Islet of Langerhans (tissue), 1 donor: ENCODE measurements at regions not wholly inside any gene's neighbourhood (a gene's known extent, or its start where the extent isn't known, plus 50 kb on each side); places are given as distances from the start of the nearest gene placed in this dataset.
A peak's percentile ranks its signal among the peaks of the same experiment; 100 is the strongest.
"Not testable (repeated sequence)": the region's sequence is repeated elsewhere in the genome, so short reads cannot be mapped to it uniquely, and the experiment has no call there.

Experiments used
- FAIRE-seq: peaks from one replicate; lab custom pipeline; 2011; peaks lifted over from hg19 to GRCh38; lab: Jason Lieb, UNC

DNA sequence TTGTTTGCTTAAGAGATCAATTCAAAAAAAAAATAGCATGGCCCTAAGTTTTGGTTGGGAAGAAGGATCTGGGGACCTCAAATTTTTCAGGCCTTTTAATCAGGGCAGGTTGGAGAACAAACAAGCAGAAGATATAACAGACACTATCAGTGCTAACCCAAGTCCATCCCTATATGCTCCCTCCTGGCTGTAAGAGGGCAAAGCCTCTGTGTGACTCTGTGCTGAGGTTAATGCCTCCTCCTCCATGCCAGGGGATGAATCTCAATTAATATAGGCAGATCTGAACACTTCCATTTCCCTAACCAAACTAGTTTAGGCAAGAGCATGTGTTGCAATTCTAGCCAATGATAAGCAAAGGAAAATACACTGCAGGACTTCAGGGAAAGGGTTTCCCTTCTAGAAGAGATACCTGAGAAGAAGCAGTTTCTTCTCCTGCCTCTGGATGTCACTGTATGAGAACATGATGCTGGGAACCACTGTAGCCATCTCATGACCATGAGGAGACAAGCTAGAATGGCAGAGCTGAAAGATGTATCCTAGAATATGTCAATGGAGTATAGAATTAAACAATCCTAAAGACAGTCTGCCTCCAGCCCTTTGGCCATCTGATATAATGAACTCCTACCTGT is 76.0 kb downstream of the CHD9NB start:
- no peak for FAIRE-seq

DNA sequence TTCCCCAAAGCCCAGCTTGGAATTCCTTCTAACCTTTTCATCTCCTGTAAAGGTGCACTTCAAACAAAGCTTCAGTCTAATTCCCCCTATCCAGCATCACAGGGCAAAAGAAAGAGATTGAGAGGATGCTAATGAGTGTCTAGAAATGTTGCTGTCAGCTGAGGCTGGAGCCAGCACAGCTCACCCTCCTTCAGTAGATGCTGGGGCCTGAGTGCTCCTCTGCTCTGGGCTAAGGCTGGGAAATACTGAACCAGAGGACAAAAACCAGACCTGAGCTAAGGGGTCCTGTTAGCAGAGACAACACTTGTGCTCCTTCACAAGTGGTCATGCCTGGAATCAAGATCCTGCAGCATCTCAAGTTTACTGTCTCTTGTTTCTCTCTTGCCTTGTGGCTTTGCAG is 85.0 kb downstream of the CHD9NB start:
- no peak for FAIRE-seq

DNA sequence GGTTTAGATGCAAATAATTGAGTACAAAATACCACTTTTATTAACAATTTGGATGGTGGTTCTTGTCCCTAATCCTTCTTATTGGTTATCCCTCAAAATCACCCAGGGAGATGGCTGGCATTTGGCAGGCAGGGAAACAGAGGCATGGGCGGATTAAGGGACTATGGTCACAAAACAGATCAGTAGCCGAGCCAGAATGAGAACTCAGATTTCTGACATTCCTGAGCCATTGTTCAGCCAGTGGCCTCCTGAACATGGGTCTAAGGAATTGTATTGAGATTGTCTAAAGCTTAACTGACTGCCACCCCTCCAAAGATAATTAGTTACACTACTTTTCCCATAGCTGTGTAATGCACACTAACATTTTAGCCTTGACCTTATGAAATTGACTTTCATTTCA is 88.4 kb downstream of the CHD9NB start:
- FAIRE-seq: no peak

DNA sequence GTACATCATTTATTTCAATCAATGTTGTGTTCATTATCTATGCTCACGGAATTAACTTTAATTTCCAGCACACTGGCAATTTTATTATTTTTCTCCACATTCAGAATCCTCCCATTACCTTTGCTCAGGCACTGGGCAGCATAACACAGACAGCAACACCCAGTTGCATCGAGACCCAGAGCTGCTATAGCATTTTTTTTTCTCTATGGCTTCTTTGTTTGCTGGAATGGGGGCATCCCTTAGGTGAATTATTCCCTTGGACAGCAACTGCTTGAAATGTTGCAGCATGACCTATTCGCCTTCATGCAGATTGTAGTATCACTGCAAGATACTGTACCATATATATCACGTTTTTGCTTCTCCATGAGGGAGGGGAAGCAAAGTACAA is 88.8 kb downstream of the CHD9NB start:
- FAIRE-seq: no peak

DNA sequence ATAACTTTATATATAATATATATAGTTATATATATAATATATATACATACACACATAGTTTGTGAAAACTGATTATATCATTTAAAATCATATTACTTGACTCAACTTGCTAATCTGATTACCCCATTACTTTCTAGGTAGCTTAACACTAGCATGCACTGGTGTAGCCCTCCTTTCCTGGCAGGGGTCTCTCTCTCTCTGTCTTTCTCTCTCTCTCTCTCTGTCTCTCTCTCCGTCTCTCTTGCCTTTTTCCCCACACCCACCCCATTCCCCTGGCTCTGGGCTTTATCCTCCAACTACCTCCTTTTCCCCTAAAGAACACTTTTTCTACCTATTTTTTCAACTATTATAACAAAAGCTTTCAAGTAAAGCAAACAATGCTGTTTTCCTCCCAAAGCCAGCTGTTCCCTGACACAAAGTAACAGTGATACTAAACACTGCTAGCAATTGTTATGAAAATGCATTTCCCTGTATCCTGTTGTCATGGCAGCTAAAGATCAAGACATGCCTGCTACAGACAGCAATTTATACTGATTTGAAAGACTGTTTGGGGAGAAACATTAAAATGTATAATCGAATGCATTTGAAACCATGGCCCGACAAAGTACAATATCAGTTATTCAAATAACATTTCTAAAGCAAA is 89.4 kb downstream of the CHD9NB start:
- FAIRE-seq: no peak

DNA sequence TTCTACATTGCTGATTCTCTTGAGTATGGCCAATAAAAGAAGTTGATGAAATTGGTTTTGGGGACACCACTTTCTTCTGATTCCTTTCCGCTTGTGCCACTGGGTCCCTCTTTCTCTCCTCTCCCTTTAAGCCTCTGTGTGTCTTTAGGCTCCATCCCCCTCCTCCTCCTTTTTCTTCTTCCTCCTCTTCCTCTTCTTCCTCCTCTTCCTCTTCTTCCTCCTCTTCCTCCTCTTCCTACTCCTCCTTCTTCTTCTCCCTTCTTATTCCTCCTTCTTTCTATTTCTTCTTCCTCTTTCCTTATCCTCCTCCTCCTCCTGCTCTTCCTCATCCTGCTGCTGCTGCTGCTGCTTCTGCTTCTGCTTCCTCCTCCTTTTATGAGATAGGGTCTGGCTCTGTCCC is 93.7 kb downstream of the CHD9NB start:
- no peak for FAIRE-seq

DNA sequence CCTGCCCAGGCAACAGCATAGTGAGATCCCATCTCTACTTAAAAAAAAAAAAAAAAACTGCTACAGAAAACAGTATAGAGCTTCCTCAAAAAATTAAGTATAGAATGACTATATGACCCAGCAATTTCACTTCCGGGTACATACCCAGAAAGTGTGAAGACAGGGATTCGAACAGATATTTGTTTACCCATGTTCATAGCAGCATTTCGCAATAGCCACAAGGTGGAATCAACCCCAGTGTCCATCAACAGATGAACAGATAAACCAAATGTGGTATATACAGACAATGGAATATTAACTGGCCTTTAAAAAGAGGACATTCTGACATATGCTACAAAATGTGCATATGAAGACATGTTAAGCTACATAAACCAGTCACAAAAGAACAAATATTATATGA is 95.5 kb downstream of the CHD9NB start:
- no peak for FAIRE-seq

DNA sequence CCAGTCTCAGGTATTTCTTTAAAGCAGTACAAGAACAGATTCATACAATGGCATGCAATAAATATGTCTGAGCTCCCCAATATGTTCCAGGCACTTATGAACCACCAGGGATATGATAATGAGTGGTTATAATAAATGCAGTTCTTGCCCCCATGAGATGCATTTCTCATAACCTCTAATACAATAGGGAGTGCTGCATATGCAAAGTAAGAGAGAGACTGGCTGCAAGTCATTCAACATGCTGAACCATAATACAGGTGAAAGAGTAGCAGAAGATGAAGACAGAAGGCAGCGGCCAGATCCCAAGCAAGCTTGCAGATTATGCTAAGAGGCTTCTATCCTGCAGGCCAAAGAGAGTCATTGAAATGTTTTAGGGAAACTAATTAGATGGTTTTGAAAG is 96.7 kb downstream of the CHD9NB start:
- no peak for FAIRE-seq

DNA sequence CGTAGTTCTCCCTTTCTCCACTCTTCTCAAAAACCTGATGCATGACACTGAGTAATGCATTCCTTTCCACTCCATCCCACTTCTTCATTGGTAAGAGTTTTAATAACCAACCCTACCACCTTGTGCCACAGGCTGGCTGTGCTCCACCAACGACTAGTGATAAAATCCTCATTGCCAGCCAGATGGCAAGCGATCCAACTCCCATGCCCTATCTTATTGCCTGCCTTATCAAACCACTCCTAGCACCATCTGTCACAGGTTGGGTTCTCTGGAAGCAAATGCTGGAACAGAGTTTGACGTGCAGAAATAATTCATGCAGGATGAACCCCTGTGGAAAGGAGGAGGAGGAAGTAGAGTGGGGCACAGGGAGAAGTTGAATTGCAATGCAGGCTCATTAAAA is 99.5 kb downstream of the CHD9NB start:
- FAIRE-seq: no peak

DNA sequence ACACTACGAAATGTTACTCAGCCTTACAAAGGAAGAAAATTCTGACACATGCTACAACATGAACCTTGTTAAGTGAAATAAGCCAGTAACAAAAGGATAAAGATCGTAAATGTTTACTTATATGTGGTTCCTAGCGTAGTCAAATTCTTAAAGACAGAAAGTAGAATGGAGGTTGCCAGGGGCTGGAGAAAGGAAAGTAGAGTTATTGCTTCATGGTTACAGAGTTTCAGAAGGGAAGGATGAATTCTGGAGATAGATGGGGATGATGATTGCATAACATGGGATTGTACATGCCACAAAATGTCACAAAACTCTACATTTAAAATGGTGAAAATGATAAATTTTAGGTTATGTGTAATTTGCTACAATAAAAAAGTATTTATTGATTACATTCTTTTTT is 103.8 kb downstream of the CHD9NB start:
- FAIRE-seq: no peak

DNA sequence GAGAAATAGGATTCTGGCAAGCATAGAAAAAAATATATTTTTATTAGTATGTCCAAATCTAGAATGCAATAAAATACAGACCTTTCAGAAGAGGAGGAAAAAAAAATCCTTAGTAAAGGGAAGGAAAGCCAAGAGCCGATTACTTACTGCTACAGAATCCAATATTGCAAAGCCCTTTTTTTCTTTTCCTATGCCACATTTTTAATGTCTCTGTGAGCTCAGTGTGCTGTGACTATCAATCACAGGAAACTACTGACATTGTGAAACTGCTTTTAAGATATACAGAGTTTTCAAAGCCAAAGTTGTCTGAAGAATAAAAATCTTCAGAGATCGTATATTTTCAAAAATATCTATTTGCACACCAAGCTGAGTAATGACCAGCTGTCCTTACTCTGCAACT is 120.4 kb downstream of the CHD9NB start:
- no peak for FAIRE-seq

DNA sequence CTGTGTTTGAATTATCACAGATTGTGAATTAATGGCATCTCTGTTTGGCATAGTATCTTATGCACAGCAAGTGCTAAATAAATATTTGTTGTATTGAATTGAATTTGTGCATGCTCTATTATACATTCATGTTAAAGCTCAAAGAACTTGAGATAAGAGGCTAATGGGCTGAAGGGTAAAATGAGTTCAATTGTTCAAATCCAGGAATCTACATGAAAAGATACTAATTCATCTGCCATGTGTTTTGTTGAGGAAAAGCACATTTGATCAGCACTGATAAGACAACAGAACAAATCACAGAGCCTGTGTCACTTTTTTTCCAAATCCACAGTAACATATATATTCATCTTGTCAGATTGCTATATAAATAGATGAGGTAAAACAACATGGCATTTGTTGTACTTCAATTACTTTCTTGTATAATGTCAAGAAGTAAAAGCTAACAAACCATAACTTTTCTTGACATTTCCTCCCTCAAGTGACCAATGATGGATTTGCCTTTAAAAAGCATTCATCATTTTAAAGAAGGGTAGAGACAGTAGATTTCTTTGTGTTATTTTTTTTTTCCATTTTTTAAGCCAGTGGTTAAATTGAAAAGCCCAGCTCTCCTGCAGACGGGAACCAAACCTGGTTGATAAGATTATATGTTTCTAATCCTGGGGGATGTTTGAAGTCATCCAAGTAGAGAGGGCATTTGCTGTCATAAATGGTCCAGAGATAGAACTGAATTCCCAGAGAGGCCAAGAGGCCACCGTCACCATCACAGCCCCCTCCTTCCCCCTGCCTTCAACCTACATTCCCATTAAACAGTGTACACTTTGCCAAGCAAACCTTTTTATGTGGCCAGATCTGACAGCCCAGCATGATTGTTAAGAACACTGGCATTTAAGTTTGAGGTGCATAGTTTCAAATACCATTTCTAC is 123.0 kb downstream of the CHD9NB start:
- no peak for FAIRE-seq

DNA sequence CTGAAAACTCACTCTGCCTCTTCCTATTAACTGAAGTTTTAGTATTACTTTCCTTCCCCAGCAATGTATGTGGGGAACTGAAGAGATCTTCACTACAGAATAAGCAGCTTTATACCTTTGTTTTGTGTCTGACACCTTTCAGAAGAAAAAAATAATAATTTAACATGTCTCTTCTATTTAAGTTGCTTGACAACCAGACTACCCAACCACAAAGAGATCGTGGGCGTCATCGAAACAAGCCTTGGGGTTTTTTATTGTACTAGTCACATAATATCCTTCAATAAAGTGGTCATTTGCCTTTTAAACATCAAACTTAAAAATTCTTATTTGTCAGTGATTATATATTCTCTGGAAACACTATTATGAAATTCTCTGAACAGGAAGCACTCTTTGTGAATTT is 123.7 kb downstream of the CHD9NB start:
- no peak for FAIRE-seq

DNA sequence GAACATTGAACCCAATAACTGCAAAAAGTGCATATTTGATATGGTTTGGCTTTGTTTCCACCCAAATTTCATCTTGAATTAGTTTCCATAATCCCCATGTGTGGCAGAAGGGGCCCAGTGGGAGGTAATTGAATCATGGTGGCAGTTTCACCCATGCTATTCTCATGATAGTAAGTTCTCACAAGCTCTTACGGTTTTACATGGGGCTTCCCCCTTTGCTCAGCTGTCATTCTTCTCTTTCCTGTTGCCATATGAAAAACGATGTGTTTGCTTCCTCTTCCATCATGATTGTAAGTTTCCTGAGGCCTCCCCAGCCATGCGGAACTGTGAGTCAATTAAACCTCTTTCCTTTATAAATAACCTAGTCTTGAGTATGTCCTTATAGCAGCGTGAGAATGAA is 127.6 kb downstream of the CHD9NB start:
- no peak for FAIRE-seq

DNA sequence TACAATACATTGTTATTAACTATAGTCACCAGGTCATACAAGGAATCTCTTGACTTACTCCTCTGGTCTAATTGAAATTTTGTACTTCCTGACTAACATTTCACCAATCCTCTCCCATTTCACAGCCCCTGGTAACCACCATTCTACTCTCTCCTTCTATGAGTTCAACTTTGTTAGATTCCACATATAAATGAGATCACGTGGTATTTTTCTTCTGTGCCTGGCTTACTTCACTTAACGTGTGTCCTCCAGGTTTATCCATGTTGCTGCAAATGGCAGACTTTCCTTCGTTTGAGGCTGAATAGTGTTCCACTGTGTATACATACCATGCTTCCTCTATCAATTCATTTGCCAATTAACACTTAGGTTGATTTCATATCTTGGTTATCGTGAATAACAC is 128.5 kb downstream of the CHD9NB start:
- FAIRE-seq: no peak

DNA sequence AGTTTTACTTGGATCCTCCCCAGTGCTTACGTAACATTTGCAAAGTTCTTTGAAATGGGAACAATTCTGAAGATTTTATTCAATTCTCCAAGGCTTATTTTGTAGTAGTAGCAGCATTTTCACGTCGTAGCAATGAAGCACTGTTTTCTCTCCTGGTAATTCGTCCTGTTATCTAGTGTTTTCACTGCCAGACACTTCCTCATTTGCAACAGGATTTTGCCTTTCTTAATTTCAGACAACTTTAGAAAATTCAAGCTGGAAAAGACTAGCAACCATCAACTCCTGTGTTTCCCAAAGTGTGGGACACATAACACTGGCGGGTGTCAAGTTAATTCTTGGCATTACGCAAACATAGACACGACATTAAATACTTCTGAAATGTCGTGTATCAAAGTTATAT is 131.6 kb downstream of the CHD9NB start:
- FAIRE-seq: no peak

DNA sequence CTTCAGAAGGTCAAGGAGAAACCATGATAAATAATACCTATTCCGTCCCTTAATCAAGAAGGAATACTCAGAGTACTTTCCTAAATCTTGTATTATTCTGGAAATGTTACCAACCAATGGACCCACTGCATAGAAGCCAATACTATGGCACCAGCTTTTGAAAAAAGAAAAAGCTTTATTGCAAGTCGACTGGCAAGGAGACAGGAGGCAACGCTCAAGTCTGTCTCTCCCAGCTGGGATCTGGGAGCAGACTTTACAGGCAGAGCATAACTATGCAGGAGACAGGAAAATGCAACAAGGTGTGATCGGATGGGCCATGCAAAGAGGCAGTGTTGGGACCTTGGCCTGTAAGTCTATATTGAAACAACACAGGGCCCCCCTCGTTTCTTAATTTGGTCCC is 132.4 kb downstream of the CHD9NB start:
- no peak for FAIRE-seq

DNA sequence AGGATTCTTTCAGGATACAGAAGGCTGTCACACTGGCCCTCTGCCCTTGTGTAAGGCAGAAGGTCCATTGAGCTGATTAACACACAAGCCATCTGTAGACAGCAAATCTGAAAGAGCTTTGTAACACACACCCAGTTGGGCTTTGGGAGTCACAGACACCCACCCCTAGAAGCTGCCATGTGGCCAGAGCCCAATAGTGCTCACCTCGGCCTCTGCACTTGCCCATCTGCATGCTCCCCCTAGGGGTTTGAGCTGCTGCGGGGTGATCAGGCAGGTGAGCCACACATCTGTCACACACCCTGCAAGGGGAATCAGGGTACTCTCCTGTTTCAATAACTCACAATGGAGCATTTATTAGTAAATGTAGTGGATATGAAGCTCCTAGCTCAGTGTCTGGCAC is 138.3 kb downstream of the CHD9NB start:
- FAIRE-seq: no peak

DNA sequence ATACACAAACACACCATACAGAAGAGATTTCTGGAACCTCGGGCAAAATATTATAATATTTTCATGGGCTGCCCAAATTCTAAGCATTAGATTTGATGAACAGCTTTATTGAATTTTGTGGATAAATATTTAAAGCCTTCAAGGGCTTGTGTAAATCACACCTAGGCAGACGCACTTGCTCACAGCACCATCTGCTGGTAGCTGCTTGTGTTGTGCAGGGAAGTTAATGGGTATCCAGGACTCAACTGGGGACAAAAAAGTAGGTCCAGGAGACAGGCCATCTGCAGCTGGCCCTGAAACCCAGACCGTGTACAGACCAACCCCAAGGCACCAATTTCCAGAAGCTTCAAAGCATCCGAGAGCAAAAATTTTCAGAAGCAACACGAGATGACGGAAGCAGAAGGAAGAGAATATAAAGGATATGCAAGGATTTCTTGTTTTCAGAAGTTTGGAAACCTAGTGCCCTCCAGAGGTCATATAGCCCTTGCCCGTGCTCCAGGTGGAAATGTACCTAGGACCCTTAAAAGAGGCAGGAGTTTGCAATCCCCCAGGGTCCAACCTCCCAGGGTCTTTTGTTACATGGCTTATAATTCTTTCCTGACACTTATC is 140.0 kb downstream of the CHD9NB start:
- FAIRE-seq: peak; percentile 87

DNA sequence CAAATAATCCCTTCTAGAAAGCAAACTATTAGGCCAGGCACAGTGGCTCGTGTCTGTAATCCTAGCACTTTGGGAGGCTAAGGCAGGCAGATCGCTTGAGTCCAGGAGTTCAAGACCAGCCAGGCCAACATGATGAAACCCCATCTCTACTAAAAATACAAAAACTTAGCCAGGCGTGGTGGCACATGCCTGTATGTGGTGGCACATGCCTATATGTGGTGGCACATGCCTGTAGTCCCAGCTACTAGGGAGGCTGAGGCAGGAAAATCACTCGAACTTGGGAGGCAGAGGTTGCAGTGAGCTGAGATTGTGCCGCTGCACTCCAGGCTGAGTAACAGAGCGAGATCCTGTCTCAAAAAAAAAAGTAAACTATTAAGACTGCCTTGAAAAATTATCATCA is 144.6 kb downstream of the CHD9NB start:
- not testable (repeated sequence) for FAIRE-seq

DNA sequence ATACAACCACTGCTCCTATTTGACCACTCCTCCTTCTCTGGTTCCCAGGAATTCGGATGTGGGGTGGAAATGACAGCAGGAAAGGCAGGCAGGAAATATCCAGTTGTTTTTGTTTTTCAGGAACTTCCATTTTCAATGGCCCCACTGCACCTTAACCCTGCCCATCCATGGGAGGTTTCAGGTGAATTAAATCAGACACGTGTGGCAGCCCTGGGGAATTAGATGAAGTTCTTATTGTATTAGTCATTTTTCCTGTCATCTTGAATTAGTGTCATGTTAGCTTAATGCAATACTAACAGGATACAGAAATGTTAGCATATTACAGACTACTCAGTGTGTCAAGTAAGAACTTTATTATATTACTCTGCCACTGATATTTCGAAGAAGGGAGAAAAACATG is 146.4 kb downstream of the CHD9NB start:
- FAIRE-seq: no peak

DNA sequence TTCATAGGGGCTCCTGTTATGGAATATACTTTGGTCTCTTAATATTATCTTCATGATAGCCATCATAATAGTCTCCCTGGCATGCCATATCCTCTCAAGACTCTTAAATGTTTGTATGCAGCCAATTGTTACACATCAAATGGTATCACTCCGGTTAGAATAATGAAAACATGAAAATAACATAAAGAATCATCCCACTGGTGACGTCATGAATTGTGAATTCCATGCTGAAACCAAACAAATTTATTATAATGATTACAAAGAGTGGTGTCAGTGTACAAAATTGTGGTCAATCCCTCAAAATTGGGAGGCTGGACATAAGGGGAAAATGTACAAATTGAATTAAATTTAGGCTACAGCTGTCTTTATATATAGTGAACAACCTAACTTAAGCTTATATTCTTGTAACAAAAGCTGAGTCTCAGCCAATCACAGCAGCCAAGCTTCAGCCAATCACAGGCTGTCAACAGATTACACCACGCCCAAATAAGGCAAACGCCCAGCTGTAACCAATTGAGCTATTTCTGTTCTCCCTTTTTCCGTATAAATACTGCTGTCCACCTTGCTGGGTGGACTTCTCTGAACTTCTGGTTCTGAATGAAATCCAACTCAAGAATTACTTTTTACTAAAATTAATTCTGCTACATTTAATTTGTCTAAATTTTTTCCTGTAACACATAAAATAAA is 156.1 kb downstream of the CHD9NB start:
- FAIRE-seq: no peak

DNA sequence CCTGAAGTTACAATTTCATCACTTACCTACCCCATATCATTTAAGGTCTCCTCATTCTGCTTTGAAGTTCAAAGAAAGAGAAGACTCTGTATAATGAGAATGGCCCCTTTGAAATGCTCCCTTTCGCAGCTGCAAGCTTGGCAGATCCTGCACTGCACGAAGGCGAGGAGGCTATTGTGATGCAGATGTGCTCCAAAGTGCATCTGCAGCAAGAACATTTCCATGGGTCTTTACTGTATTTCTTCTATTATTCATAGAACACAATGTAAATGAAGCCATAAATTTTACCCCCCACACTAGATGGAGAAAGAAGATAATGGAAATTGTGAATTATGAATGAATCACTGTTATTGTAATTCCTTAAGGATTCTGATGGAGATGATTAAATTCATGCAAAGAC is 178.7 kb downstream of the CHD9NB start:
- no peak for FAIRE-seq
